Endothelial cell of umbilical vein (primary cell): ENCODE measurements at regions not wholly inside any gene's neighbourhood (a gene's known extent, or its start where the extent isn't known, plus 50 kb on each side); places are given as distances from the start of the nearest gene placed in this dataset.

Experiments used
- BruUV-seq: library from RNA; stranded (reverse); fragments of 400-500 nt; replicated peaks from 2 replicates; lab custom pipeline; 2021; lab: Mats Ljungman, UMichigan
- CTCF ChIA-PET: fragments of 300-600, 350-600 bp; sonication (Branson Sonifier 250); formaldehyde crosslinking; loops from one replicate; lab custom pipeline; 2021; ENCODE audit warnings: antibody characterized with exemption, inconsistent platforms; lab: Charles Lee
- POLR2A ChIA-PET: fragments of 300-600, 350-600 bp; sonication (Branson Sonifier 250); formaldehyde crosslinking; loops from one replicate; lab custom pipeline; 2021; ENCODE audit warnings: antibody characterized with exemption, inconsistent platforms; lab: Charles Lee
- DNase-seq: peaks from one replicate; pipeline ENCODE4 v3.0.0-alpha.2; 2011; ENCODE audit warnings: low read depth, low spot score
- FAIRE-seq: peaks from 2 replicates; lab custom pipeline; 2011; peaks lifted over from hg19 to GRCh38; lab: Jason Lieb, UNC
- H2AFZ ChIP-seq: 2 replicates; pipeline ENCODE4 v1.6.0; 2012; ENCODE audit warnings: low read depth, low read length, control low read depth, inconsistent platforms
- H3K27ac ChIP-seq: 2 replicates; pipeline ENCODE4 v1.5.1; 2011; ENCODE audit warnings: low read depth, mild to moderate bottlenecking, control low read depth, low read length, moderate library complexity; ENCODE audit not compliant: insufficient read depth
- H3K27me3 ChIP-seq, 2 experiments: 2 replicates each; pipeline versions ENCODE4 v1.6.0 to v1.6.1; 2011; ENCODE audit warnings: low read length in 2 of 2, mixed read lengths in 1 of 2; ENCODE audit not compliant: control insufficient read depth in 2 of 2, insufficient read depth in 2 of 2
- H3K36me3 ChIP-seq, 2 experiments: 2 replicates in 1 of 2; 3 replicates in 1 of 2; pipeline ENCODE4 v1.5.1; 2011; ENCODE audit warnings: low read length in 2 of 2, mild to moderate bottlenecking in 1 of 2, moderate library complexity in 1 of 2; ENCODE audit not compliant: control insufficient read depth in 2 of 2, insufficient read depth in 2 of 2; ENCODE audit errors: extremely low read depth in 1 of 2
- H3K4me1 ChIP-seq: 3 replicates; pipeline ENCODE4 v1.5.1; 2011; ENCODE audit warnings: mild to moderate bottlenecking, low read length; ENCODE audit not compliant: control insufficient read depth, insufficient read depth; ENCODE audit errors: extremely low read depth
- H3K4me2 ChIP-seq: 2 replicates; pipeline ENCODE4 v1.6.1; 2011; ENCODE audit warnings: low read length, control low read depth, mixed read lengths; ENCODE audit not compliant: insufficient read depth
- H3K4me3 ChIP-seq, 3 experiments: fragments of 200-600 bp in 1 of 3; sonication (generic), shearing (Covaris generic) in 1 of 3; replicated peaks in 1 of 3; 2 replicates each; pipeline ENCODE4 v1.5.1; 2011 to 2016; ENCODE audit warnings: control low read depth in 3 of 3, low read length in 3 of 3, mild to moderate bottlenecking in 2 of 3, inconsistent platforms in 1 of 3, low read depth in 1 of 3, moderate library complexity in 1 of 3; ENCODE audit not compliant: insufficient read depth in 1 of 3
- H3K79me2 ChIP-seq: 2 replicates; pipeline ENCODE4 v1.6.0; 2012; ENCODE audit warnings: low read length, inconsistent platforms; ENCODE audit not compliant: control insufficient read depth, insufficient read depth
- H3K9ac ChIP-seq: replicated peaks from 2 replicates; pipeline ENCODE3; 2011; ENCODE audit warnings: low read length, control low read depth; ENCODE audit not compliant: insufficient read depth; ENCODE audit errors: extremely low read depth
- H3K9me1 ChIP-seq: replicated peaks from 3 replicates; pipeline ENCODE4 v1.6.0; 2011; ENCODE audit warnings: mild to moderate bottlenecking, low read length; ENCODE audit not compliant: control insufficient read depth, insufficient read depth; ENCODE audit errors: extremely low read depth
- H3K9me3 ChIP-seq: replicated peaks from 2 replicates; pipeline ENCODE4 v1.5.1; 2012; ENCODE audit warnings: low read length, inconsistent platforms; ENCODE audit not compliant: control insufficient read depth, insufficient read depth
- H4K20me1 ChIP-seq: replicated peaks from 2 replicates; pipeline ENCODE3; 2011; ENCODE audit warnings: mild to moderate bottlenecking, low read length; ENCODE audit not compliant: control insufficient read depth, insufficient read depth; ENCODE audit errors: extremely low read depth
- CTCF ChIP-seq, 2 donors: IDR thresholded peaks; 1 replicate in 1 of 2; 2 replicates in 1 of 2; pipeline ENCODE4 v1.5.1; 2011; ENCODE audit warnings: low read length in 2 of 2, mild to moderate bottlenecking in 2 of 2, moderate library complexity in 2 of 2, control low read depth in 1 of 2, inconsistent platforms in 1 of 2, low read depth in 1 of 2; ENCODE audit not compliant: insufficient read depth in 1 of 2; ENCODE audit errors: extremely low read depth in 1 of 2
- EZH2 ChIP-seq: IDR thresholded peaks from 2 replicates; pipeline ENCODE4 v1.6.1; 2012; ENCODE audit warnings: borderline replicate concordance, low read depth, mild to moderate bottlenecking, moderate library complexity, low read length, inconsistent platforms; ENCODE audit not compliant: severe bottlenecking
- FOS ChIP-seq: IDR thresholded peaks from 2 replicates; pipeline ENCODE4 v1.6.1; 2011; ENCODE audit warnings: mild to moderate bottlenecking, low read length, moderate library complexity, borderline replicate concordance; ENCODE audit not compliant: insufficient read depth
- GATA2 ChIP-seq: IDR thresholded peaks from 2 replicates; pipeline ENCODE4 v1.7.0; 2011; ENCODE audit warnings: low read depth, mild to moderate bottlenecking, moderate library complexity, mixed read lengths, low read length; ENCODE audit not compliant: insufficient read length, insufficient read depth
- JUN ChIP-seq: IDR thresholded peaks from 2 replicates; pipeline ENCODE4 v1.6.1; 2011; ENCODE audit warnings: borderline replicate concordance, low read depth; ENCODE audit not compliant: insufficient read length, insufficient read depth
- MAX ChIP-seq: IDR thresholded peaks from 2 replicates; pipeline ENCODE4 v1.6.1; 2011; ENCODE audit not compliant: insufficient read depth, insufficient read length
- MYC ChIP-seq: IDR thresholded peaks from one replicate; pipeline ENCODE4 v1.6.1; 2011; ENCODE audit warnings: mild to moderate bottlenecking, low read depth, low read length
- POLR2A ChIP-seq: IDR thresholded peaks from 2 replicates; pipeline ENCODE4 v1.6.1; 2012; ENCODE audit warnings: low read depth, mild to moderate bottlenecking, control low read depth, low read length
- POLR2AphosphoS5 ChIP-seq: IDR thresholded peaks from 2 replicates; pipeline ENCODE4 v1.6.1; 2012; ENCODE audit warnings: low read depth, mild to moderate bottlenecking, control low read depth, low read length, moderate library complexity; ENCODE audit not compliant: insufficient read depth
- dilution Hi-C: fragments of 300-500 bp; cut with MboI; formaldehyde crosslinking; loops from one replicate; pipeline ENCODE4 v1.15.0; 2019; ENCODE audit warnings: low sequenced_read_pairs; ENCODE audit not compliant: extremely low pct_ligation_motif_present
- intact Hi-C: fragments of 100-400 bp; cut with micrococcal nuclease; formaldehyde crosslinking; loops from one replicate; pipeline ENCODE4 v1.10.0; 2022

- no peaks in the 10 kb centered on the region for H3K9me1 ChIP-seq
- ChIA-PET CTCF (no interaction called here), POLR2A (no interaction called here)
- no peak overlapping the region for H3K9ac ChIP-seq
- H3K9me3 ChIP-seq: no peaks in the 10 kb centered on the region
- dilution Hi-C loops: no loop called here
- FAIRE-seq (no peak), DNase-seq (no peak)
- no peak overlapping the region for H3K4me2 ChIP-seq
- no peaks in the 10 kb centered on the region for H3K79me2 ChIP-seq
- H3K27ac ChIP-seq: no peak overlapping the region
- intact Hi-C loops: no loop called here
- no peak overlapping the region for H3K4me3 ChIP-seq
- H3K36me3 ChIP-seq: no peaks in the 10 kb centered on the region
- no peak for TF ChIP-seq MYC
- no peak for TF ChIP-seq POLR2A
- TF ChIP-seq JUN: no peak
- TF ChIP-seq CTCF (IDR thresholded peaks at IDR 0.05; ENCODE audit: extremely low read depth in 1 of 2, insufficient read depth in 1 of 2, low read depth in 1 of 2, low read length in 2 of 2): no peak
- no peaks in the 10 kb centered on the region for H3K27me3 ChIP-seq
- H3K4me1 ChIP-seq: no peaks in the 10 kb centered on the region
- H2AFZ ChIP-seq: no peak overlapping the region
- H4K20me1 ChIP-seq: no peaks in the 10 kb centered on the region
- BruUV-seq: no TSS peak
Observed at GRCh38 chr1:74822851-74823401, 90.0 kb downstream of the TYW3 start.

GRCh38 chr1:74824497-74825107 is 91.7 kb downstream of the TYW3 start:
- POLR2A ChIA-PET: no interaction called here
- Histone ChIP-seq H2AFZ (no peak overlapping the region), H3K9me3 (no peaks in the 10 kb centered on the region), H3K36me3 (no peaks in the 10 kb centered on the region), H4K20me1 (no peaks in the 10 kb centered on the region), H3K4me2 (no peak overlapping the region), H3K27ac (no peak overlapping the region), H3K9me1 (no peaks in the 10 kb centered on the region), H3K79me2 (no peaks in the 10 kb centered on the region), H3K4me3 (no peak overlapping the region), H3K9ac (no peak overlapping the region), H3K4me1 (no peaks in the 10 kb centered on the region), H3K27me3 (no peaks in the 10 kb centered on the region)
- CTCF ChIA-PET: no interaction called here
- intact Hi-C loops: no loop called here
- DNase-seq (no peak), FAIRE-seq (no peak)
- TF ChIP-seq POLR2A (no peak), EZH2 (no peak), POLR2AphosphoS5 (no peak), JUN (no peak), MAX (no peak), FOS (no peak), CTCF (IDR thresholded peaks at IDR 0.05; ENCODE audit: extremely low read depth in 1 of 2, insufficient read depth in 1 of 2, low read depth in 1 of 2, low read length in 2 of 2) (no peak), GATA2 (no peak), MYC (no peak)
- dilution Hi-C loops: no loop called here
- BruUV-seq: no TSS peak
